Esophagus squamous epithelium (tissue), 4 donors: ENCODE measurements at regions not wholly inside any gene's neighbourhood (a gene's known extent, or its start where the extent isn't known, plus 50 kb on each side); places are given as distances from the start of the nearest gene placed in this dataset.

ENCODE experiments used
- CTCF ChIP-seq, 6 experiments: fragments of 450-650 bp in 4 of 6; fragments of 200-600 bp in 2 of 6; sonication (generic) in 2 of 6; IDR thresholded peaks; one replicate each; pipeline ENCODE4 v1.5.1; 2016 to 2019; ENCODE audit warnings: antibody characterized with exemption in 6 of 6, mild to moderate bottlenecking in 4 of 6, moderate library complexity in 4 of 6
- POLR2A ChIP-seq, 4 donors: fragments of 450-650 bp; IDR thresholded peaks; one replicate each; pipeline ENCODE4 v1.6.1; 2017; ENCODE audit warnings: antibody characterized with exemption in 4 of 4, mild to moderate bottlenecking in 4 of 4, moderate library complexity in 3 of 4

DNA sequence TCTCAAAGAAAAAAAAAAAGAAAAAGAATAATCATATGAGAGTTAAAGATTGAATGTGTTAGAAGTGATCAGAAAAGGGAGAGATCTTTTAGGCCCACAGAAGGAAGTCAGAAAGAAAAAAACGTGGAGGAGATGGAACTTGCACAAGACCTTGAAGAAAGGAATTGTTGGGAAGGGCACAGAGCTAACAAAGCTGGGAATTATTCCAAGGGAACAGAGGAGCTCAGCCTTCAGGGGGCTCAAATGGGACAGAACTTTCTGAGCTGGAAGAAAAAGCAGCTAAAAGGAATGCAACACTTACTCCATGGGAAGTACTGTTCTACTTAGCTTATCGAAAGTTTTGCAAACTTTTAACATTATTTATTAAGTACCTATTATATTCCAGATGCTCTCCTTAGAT, 153.4 kb upstream of the ADRA1B start:
- TF ChIP-seq CTCF (IDR thresholded peaks at IDR 0.05), result no peak
- no peak for TF ChIP-seq POLR2A (IDR thresholded peaks at IDR 0.05)
